Naive B cell (primary cell): ENCODE measurements at regions not wholly inside any gene's neighbourhood (a gene's known extent, or its start where the extent isn't known, plus 50 kb on each side); places are given as distances from the start of the nearest gene placed in this dataset.
"Not testable (repeated sequence)": the region's sequence is repeated elsewhere in the genome, so short reads cannot be mapped to it uniquely, and the experiment has no call there.

Source experiments
- ATAC-seq, 2 donors: fragments of 150-1000 bp; cut with Tn5 transposase; 2 replicates each; pipeline ENCODE4 v1.10.0; 2021; ENCODE audit warnings: low read depth in 2 of 2, mild to moderate bottlenecking in 2 of 2, moderate library complexity in 2 of 2
- DNase-seq: peaks from one replicate; pipeline ENCODE4 v3.0.0; 2022
- H3K27ac Mint-ChIP-seq, 6 donors: one replicate each; pipeline ENCODE4 v1.8.0; 2020 to 2022; ENCODE audit warnings: mild to moderate bottlenecking in 6 of 6, mixed read lengths in 6 of 6, moderate library complexity in 5 of 6, inconsistent platforms in 2 of 6
- H3K27me3 Mint-ChIP-seq, 3 donors: one replicate each; pipeline ENCODE4 v1.8.0; 2021 to 2022; ENCODE audit warnings: mixed read lengths in 3 of 3, mild to moderate bottlenecking in 1 of 3
- H3K36me3 Mint-ChIP-seq, 2 donors: one replicate each; pipeline ENCODE4 v1.8.0; 2020 to 2022; ENCODE audit warnings: mixed read lengths in 2 of 2, inconsistent platforms in 1 of 2, mild to moderate bottlenecking in 1 of 2
- H3K4me1 Mint-ChIP-seq, 3 donors: one replicate each; pipeline ENCODE4 v1.8.0; 2020 to 2022; ENCODE audit warnings: mixed read lengths in 3 of 3, inconsistent platforms in 1 of 3, mild to moderate bottlenecking in 1 of 3, moderate library complexity in 1 of 3
- H3K4me3 Mint-ChIP-seq, 8 donors: one replicate each; pipeline ENCODE4 v1.8.0; 2020 to 2022; ENCODE audit warnings: mild to moderate bottlenecking in 8 of 8, mixed read lengths in 8 of 8, moderate library complexity in 8 of 8, inconsistent platforms in 2 of 8
- H3K9me3 Mint-ChIP-seq, 7 donors: one replicate each; pipeline ENCODE4 v1.8.0; 2020 to 2022; ENCODE audit warnings: mixed read lengths in 7 of 7, mild to moderate bottlenecking in 5 of 7, inconsistent platforms in 2 of 7, moderate library complexity in 1 of 7

- not testable (repeated sequence) for H3K27me3 Mint-ChIP-seq, H3K27ac Mint-ChIP-seq, DNase-seq, H3K4me1 Mint-ChIP-seq, ATAC-seq, H3K36me3 Mint-ChIP-seq, H3K4me3 Mint-ChIP-seq
- peaks cover 11 to 24% (median 14%) of the 10 kb centered on the region in 7 donors for H3K9me3 Mint-ChIP-seq
Observed at GRCh38 chr21:17998599-17998998, 179.4 kb upstream of the C21orf91 start.

GRCh38 chr21:17989780-17990179 is 170.6 kb upstream of the C21orf91 start:
- H3K4me3 Mint-ChIP-seq: no peak overlapping the region
- ATAC-seq (no peak), DNase-seq (no peak)
- no peak overlapping the region for H3K27ac Mint-ChIP-seq
- H3K9me3 Mint-ChIP-seq: peaks cover 3 to 41% (median 18%) of the 10 kb centered on the region in 7 donors
- no peaks in the 10 kb centered on the region for H3K4me1 Mint-ChIP-seq
- peaks cover 0 to 6% of the 10 kb centered on the region in 2 donors for H3K36me3 Mint-ChIP-seq
- H3K27me3 Mint-ChIP-seq: no peaks in the 10 kb centered on the region

GRCh38 chr21:17988102-17988437 is 168.9 kb upstream of the C21orf91 start:
- Mint-ChIP-seq H3K36me3 (no peaks in the 10 kb centered on the region), H3K4me3 (no peak overlapping the region), H3K27me3 (no peaks in the 10 kb centered on the region), H3K9me3 (peaks cover 0 to 26% (median 8%) of the 10 kb centered on the region in 7 donors), H3K27ac (no peak overlapping the region), H3K4me1 (no peaks in the 10 kb centered on the region)
- ATAC-seq (no peak), DNase-seq (no peak)

- peaks cover 0 to 23% (median 8%) of the 10 kb centered on the region in 7 donors for H3K9me3 Mint-ChIP-seq
- DNase-seq (no peak), ATAC-seq (no peak)
- H3K4me3 Mint-ChIP-seq: no peak overlapping the region
- no peak overlapping the region for H3K27ac Mint-ChIP-seq
- no peaks in the 10 kb centered on the region for H3K36me3 Mint-ChIP-seq
- no peaks in the 10 kb centered on the region for H3K4me1 Mint-ChIP-seq
- H3K27me3 Mint-ChIP-seq: no peaks in the 10 kb centered on the region
Observed at GRCh38 chr21:17987382-17988101, 168.4 kb upstream of the C21orf91 start.

GRCh38 chr21:17981060-17981740 is 162.0 kb upstream of the C21orf91 start:
- DNase-seq (no peak), ATAC-seq (no peak)
- Mint-ChIP-seq H3K4me1 (no peaks in the 10 kb centered on the region), H3K4me3 (no peak overlapping the region), H3K27me3 (no peaks in the 10 kb centered on the region), H3K9me3 (no peaks in the 10 kb centered on the region), H3K27ac (no peak overlapping the region), H3K36me3 (no peaks in the 10 kb centered on the region)

GRCh38 chr21:17979763-17980162 is 160.6 kb upstream of the C21orf91 start:
- DNase-seq (no peak), ATAC-seq (no peak)
- Mint-ChIP-seq H3K9me3 (no peaks in the 10 kb centered on the region), H3K27me3 (no peaks in the 10 kb centered on the region), H3K4me3 (no peak overlapping the region), H3K27ac (no peak overlapping the region), H3K36me3 (no peaks in the 10 kb centered on the region), H3K4me1 (no peaks in the 10 kb centered on the region)

GRCh38 chr21:17978895-17979294 is 159.7 kb upstream of the C21orf91 start:
- ATAC-seq (no peak), DNase-seq (no peak)
- H3K4me3 Mint-ChIP-seq: no peak overlapping the region
- H3K4me1 Mint-ChIP-seq: no peaks in the 10 kb centered on the region
- no peaks in the 10 kb centered on the region for H3K36me3 Mint-ChIP-seq
- H3K27ac Mint-ChIP-seq: no peak overlapping the region
- H3K9me3 Mint-ChIP-seq: no peaks in the 10 kb centered on the region
- no peaks in the 10 kb centered on the region for H3K27me3 Mint-ChIP-seq

GRCh38 chr21:17976691-17977090 is 157.5 kb upstream of the C21orf91 start:
- Mint-ChIP-seq H3K4me1 (no peaks in the 10 kb centered on the region), H3K27me3 (no peaks in the 10 kb centered on the region), H3K9me3 (peaks cover 0 to 4% (median 0%) of the 10 kb centered on the region in 7 donors), H3K27ac (no peak overlapping the region), H3K36me3 (no peaks in the 10 kb centered on the region), H3K4me3 (no peak overlapping the region)
- DNase-seq (no peak), ATAC-seq (no peak)

GRCh38 chr21:17976139-17976538 is 157.0 kb upstream of the C21orf91 start:
- Mint-ChIP-seq H3K27me3 (no peaks in the 10 kb centered on the region), H3K4me1 (no peaks in the 10 kb centered on the region), H3K27ac (no peak overlapping the region), H3K9me3 (peaks cover 0 to 10% (median 0%) of the 10 kb centered on the region in 7 donors), H3K36me3 (no peaks in the 10 kb centered on the region), H3K4me3 (no peak overlapping the region)
- ATAC-seq (no peak), DNase-seq (no peak)

GRCh38 chr21:17967319-17967718 is 148.2 kb upstream of the C21orf91 start:
- Mint-ChIP-seq H3K4me1 (no peaks in the 10 kb centered on the region), H3K27me3 (no peaks in the 10 kb centered on the region), H3K36me3 (no peaks in the 10 kb centered on the region), H3K4me3 (no peak overlapping the region), H3K9me3 (peaks cover 0 to 14% (median 5%) of the 10 kb centered on the region in 7 donors), H3K27ac (no peak overlapping the region)
- no peak for ATAC-seq
- no peak for DNase-seq

- ATAC-seq (no peak), DNase-seq (no peak)
- H3K36me3 Mint-ChIP-seq: no peaks in the 10 kb centered on the region
- no peaks in the 10 kb centered on the region for H3K4me1 Mint-ChIP-seq
- H3K27ac Mint-ChIP-seq: no peak overlapping the region
- H3K4me3 Mint-ChIP-seq: no peak overlapping the region
- H3K9me3 Mint-ChIP-seq: peaks cover 0 to 8% (median 0%) of the 10 kb centered on the region in 7 donors
- peaks cover 0 to 8% (median 0%) of the 10 kb centered on the region in 3 donors for H3K27me3 Mint-ChIP-seq
Observed at GRCh38 chr21:17964716-17965115, 145.6 kb upstream of the C21orf91 start.

GRCh38 chr21:17964199-17964598 is 145.0 kb upstream of the C21orf91 start:
- Mint-ChIP-seq H3K4me1 (no peaks in the 10 kb centered on the region), H3K36me3 (no peaks in the 10 kb centered on the region), H3K27ac (no peak overlapping the region), H3K27me3 (peaks cover 0 to 8% (median 0%) of the 10 kb centered on the region in 3 donors), H3K9me3 (peaks cover 0 to 8% (median 0%) of the 10 kb centered on the region in 7 donors), H3K4me3 (no peak overlapping the region)
- DNase-seq (no peak), ATAC-seq (no peak)

GRCh38 chr21:17950591-17950990 is 131.4 kb upstream of the C21orf91 start:
- no peak overlapping the region for H3K4me3 Mint-ChIP-seq

GRCh38 chr21:17949421-17949820 is 130.3 kb upstream of the C21orf91 start:
- H3K36me3 Mint-ChIP-seq: no peaks in the 10 kb centered on the region
- H3K9me3 Mint-ChIP-seq: peaks cover 0 to 17% (median 10%) of the 10 kb centered on the region in 7 donors
- ATAC-seq: no peak
- no peaks in the 10 kb centered on the region for H3K4me1 Mint-ChIP-seq
- DNase-seq: no peak
- H3K27ac Mint-ChIP-seq: no peak overlapping the region
- no peak overlapping the region for H3K4me3 Mint-ChIP-seq
- H3K27me3 Mint-ChIP-seq: no peaks in the 10 kb centered on the region

More at GRCh38 chr21:17950591-17950990, 131.4 kb upstream of the C21orf91 start:
- DNase-seq (no peak), ATAC-seq (no peak)
- Mint-ChIP-seq H3K9me3 (peaks cover 0 to 10% (median 3%) of the 10 kb centered on the region in 7 donors), H3K36me3 (no peaks in the 10 kb centered on the region), H3K27me3 (no peaks in the 10 kb centered on the region), H3K27ac (no peak overlapping the region), H3K4me1 (no peaks in the 10 kb centered on the region)
